ENCODE measurements at regions not wholly inside any gene's neighbourhood (a gene's known extent, or its start where the extent isn't known, plus 50 kb on each side); places are given as distances from the start of the nearest gene placed in this dataset.

- peak overlapping the region; percentile 4; the same call in 1 of the 2 replicates for H3K4me3 Mint-ChIP-seq
- ChIA-PET CTCF (interaction anchor here (1.0 to 4.5 kb wide), 3 partner anchors 14 to 91 kb away, joined by 3 to 36 read pairs (median 4); no protein-coding TSS in a partner anchor), POLR2A (no interaction called here)
- no peak overlapping the region for H3K27ac Mint-ChIP-seq
- ATAC-seq: no peak
- no peak for DNase-seq (ENCODE audit: low spot score)
- peaks cover 51% of the 10 kb centered on the region for H3K4me1 Mint-ChIP-seq
- H3K9me3 Mint-ChIP-seq: no peaks in the 10 kb centered on the region
- H3K27me3 Mint-ChIP-seq (ENCODE audit: low read depth): peaks cover 29% of the 10 kb centered on the region
- no peaks in the 10 kb centered on the region for H3K36me3 Mint-ChIP-seq
- no peak for TF ChIP-seq PREB (CRISPR knock-in tag; IDR thresholded peaks at IDR 0.05; ENCODE audit: borderline replicate concordance)
These were observed 90.7 kb upstream of the SIRPA start for GRCh38 chr20:1804554-1804956.

GRCh38 chr20:1803932-1804501 lies 91.2 kb upstream of the SIRPA start:
- Mint-ChIP-seq H3K27ac (no peak overlapping the region), H3K4me3 (peak overlapping the region; percentile 66), H3K9me3 (no peaks in the 10 kb centered on the region), H3K36me3 (no peaks in the 10 kb centered on the region), H3K27me3 (ENCODE audit: low read depth) (peaks cover 29% of the 10 kb centered on the region), H3K4me1 (peaks cover 48% of the 10 kb centered on the region)
- ChIA-PET CTCF (interaction anchor here (1.0 to 4.5 kb wide), 4 partner anchors 8 to 143 kb away, joined by 4 to 36 read pairs (median 11); no protein-coding TSS in a partner anchor), POLR2A (no interaction called here)
- no peak for ATAC-seq
- TF ChIP-seq RORB (CRISPR knock-in tag; IDR thresholded peaks at IDR 0.05): no peak
- no peak for TF ChIP-seq CREB1 (CRISPR knock-in tag; IDR thresholded peaks at IDR 0.05)
- no peak for TF ChIP-seq USF2 (CRISPR knock-in tag; IDR thresholded peaks at IDR 0.05)
- TF ChIP-seq ZNF425 (CRISPR knock-in tag; conservative IDR thresholded peaks at IDR 0.05): no peak
- no peak for TF ChIP-seq JUN (CRISPR knock-in tag; IDR thresholded peaks at IDR 0.05)
- DNase-seq (ENCODE audit: low spot score): no peak

- POLR2A ChIA-PET: no interaction called here
- peaks cover 29% of the 10 kb centered on the region for H3K27me3 Mint-ChIP-seq (ENCODE audit: low read depth)
- H3K4me1 Mint-ChIP-seq: peaks cover 46% of the 10 kb centered on the region
- DNase-seq (ENCODE audit: low spot score) (peak; percentile 78), ATAC-seq (peak; percentile 32)
- no peaks in the 10 kb centered on the region for H3K36me3 Mint-ChIP-seq
- no peaks in the 10 kb centered on the region for H3K9me3 Mint-ChIP-seq
- peak overlapping the region; percentile 84 for H3K4me3 Mint-ChIP-seq
- no peak overlapping the region for H3K27ac Mint-ChIP-seq
- CTCF ChIA-PET: interaction anchor here (0.6 to 4.5 kb wide), 15 partner anchors 9 to 404 kb away, joined by 3 to 36 read pairs (median 6); no protein-coding TSS in a partner anchor
- peak; percentile 36; the same call in 1 of the 2 replicates for TF ChIP-seq MAX (CRISPR knock-in tag; IDR thresholded peaks at IDR 0.05)
- no peak for TF ChIP-seq PREB (CRISPR knock-in tag; IDR thresholded peaks at IDR 0.05; ENCODE audit: borderline replicate concordance)
- TF ChIP-seq E2F5 (CRISPR knock-in tag; IDR thresholded peaks at IDR 0.05): peak; percentile 60; the same call in 1 of the 2 replicates
- TF ChIP-seq JUN (CRISPR knock-in tag; IDR thresholded peaks at IDR 0.05): no peak
- TF ChIP-seq ZNF232 (CRISPR knock-in tag; IDR thresholded peaks at IDR 0.05): 0 out of 2 replicates have a peak, but pooled peaks have one; percentile 64
- peak; percentile 61; the same call in 1 of the 2 replicates for TF ChIP-seq PRDM15 (CRISPR knock-in tag; IDR thresholded peaks at IDR 0.05)
- 0 out of 2 replicates have a peak, but pooled peaks have one; percentile 39 for TF ChIP-seq MYBL2 (CRISPR knock-in tag; IDR thresholded peaks at IDR 0.05)
- peak; percentile 34; the same call in 1 of the 2 replicates for TF ChIP-seq RELA (CRISPR knock-in tag; IDR thresholded peaks at IDR 0.05; ENCODE audit: borderline replicate concordance)
- no peak for TF ChIP-seq HMGA2 (CRISPR knock-in tag; IDR thresholded peaks at IDR 0.05)
These were observed 91.9 kb upstream of the SIRPA start for GRCh38 chr20:1803061-1803931.

Measured in WTC11 (cell line).